GM19239 (cell line): ENCODE measurements at regions not wholly inside any gene's neighbourhood (a gene's known extent, or its start where the extent isn't known, plus 50 kb on each side); places are given as distances from the start of the nearest gene placed in this dataset.
"Not testable (repeated sequence)": the region's sequence is repeated elsewhere in the genome, so short reads cannot be mapped to it uniquely, and the experiment has no call there.

Source experiments
- DNase-seq: peaks from one replicate; pipeline ENCODE4 v3.0.0; 2011; ENCODE audit warnings: low spot score; ENCODE audit not compliant: insufficient read length
- FAIRE-seq: peaks from 2 replicates; lab custom pipeline; 2011; peaks lifted over from hg19 to GRCh38; lab: Jason Lieb, UNC

GRCh38 chr2:57444752-57445430 is 601.7 kb upstream of the VRK2 start:
- DNase-seq (no peak), FAIRE-seq (no peak)

DNA sequence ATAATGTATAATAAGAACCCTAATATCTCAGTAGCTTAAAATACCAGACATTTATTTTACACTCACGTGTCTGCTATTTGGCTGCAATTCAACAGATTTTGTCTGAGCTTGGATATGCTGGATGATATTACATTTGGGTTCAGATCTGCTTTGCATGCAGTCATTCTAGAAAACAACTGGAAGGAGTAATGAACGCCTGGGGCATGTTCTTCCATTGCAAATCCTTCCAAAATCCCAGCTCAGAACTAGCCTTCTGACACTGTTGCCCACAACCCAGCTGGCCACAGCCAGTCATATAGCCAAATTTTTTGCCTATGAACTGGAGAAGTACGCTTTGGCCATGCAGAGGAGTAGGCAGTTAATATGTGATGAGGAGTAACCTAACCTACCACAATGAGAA is 597.8 kb upstream of the VRK2 start:
- DNase-seq (no peak), FAIRE-seq (no peak)

DNA sequence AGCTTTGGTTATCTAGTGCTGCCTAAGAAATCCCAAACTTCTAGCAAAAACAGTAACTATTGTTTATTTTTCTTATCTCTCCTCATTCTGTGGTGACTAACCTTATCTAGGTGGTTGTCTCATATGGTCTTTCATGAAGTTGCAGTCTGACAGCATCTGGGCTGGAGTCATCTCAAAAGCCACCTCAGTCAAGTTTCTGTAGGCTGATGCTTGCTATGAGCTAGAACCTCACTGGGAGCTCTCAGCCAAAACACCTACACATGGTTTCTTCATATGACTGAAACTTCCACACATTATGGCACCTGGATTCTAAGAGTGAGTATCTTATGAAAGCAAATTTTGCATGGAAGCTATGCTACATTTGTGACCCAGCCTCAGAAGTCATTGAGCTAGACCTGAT is 596.4 kb upstream of the VRK2 start:
- FAIRE-seq (no peak), DNase-seq (no peak)

- DNase-seq (no peak), FAIRE-seq (no peak)
Measured at GRCh38 chr2:57452634-57453033, 594.0 kb upstream of the VRK2 start.

DNA sequence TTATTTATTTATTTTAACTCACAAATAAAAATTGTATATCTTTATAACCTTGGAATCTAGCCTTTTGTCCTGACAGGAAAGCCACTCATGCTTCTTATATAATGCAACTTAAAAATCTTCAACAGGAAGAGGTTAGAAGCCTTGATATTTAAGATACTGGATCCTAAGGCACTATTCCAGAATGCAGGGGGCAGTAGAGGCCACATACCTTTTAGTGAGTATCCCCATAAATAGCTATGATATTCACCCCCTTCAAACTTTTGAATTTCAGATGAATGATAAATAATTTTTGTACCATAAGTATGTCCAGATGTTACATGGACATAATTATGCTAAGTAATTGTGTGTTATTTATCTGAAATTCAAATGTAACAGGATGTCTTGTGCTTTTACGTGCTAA is 592.7 kb upstream of the VRK2 start:
- DNase-seq: no peak

GRCh38 chr2:57460396-57461276 is 586.0 kb upstream of the VRK2 start:
- no peak for DNase-seq
- FAIRE-seq: no peak

More for the DNA sequence above, 592.7 kb upstream of the VRK2 start:
- FAIRE-seq: no peak

- FAIRE-seq (no peak), DNase-seq (no peak)
Measured at GRCh38 chr2:57461624-57462023, 585.0 kb upstream of the VRK2 start.

GRCh38 chr2:57465067-57465466 is 581.5 kb upstream of the VRK2 start:
- FAIRE-seq (no peak), DNase-seq (no peak)

DNA sequence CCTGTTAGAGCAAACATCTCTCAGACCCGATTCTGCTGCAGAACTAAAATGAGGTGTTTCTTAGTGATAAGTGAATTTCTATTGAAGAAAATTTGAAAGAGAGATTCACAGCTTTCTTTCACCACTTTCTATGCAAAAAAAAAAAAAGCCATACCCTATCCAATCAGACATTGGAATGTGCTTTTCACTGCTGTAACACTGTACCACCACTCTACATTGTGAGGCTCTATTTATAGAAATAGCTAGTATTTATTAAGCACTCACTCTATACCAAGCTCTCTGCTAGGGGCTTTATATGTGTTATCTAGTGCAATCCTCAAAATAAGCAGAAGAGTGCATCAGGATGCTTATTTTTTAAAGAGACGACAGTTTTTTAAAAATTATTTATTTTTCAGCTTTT is 580.6 kb upstream of the VRK2 start:
- FAIRE-seq (no peak), DNase-seq (no peak)

- DNase-seq (no peak), FAIRE-seq (no peak)
Measured at GRCh38 chr2:57475391-57475790, 571.2 kb upstream of the VRK2 start.

- DNase-seq (no peak), FAIRE-seq (no peak)
Measured at GRCh38 chr2:57479981-57480380, 566.6 kb upstream of the VRK2 start.

DNA sequence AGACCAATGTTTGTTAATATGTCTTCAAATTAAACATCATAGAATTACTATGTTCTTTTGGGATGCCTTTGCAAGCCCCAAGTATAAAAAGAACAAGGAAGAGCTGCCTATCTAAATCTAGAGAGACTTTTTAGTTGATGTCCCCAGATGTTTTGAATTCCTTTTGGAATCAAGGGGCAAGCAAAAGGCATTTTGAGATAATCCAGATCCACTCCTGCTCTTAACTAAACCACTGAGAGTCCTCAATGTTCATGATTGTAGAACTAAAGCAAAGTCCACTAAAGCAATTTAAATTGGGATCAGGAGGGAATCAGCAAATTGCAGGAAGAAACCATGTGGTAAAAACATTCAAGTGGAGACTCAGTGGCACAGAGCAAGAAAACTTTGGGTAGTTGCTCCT is 558.5 kb upstream of the VRK2 start:
- DNase-seq (no peak), FAIRE-seq (no peak)

DNA sequence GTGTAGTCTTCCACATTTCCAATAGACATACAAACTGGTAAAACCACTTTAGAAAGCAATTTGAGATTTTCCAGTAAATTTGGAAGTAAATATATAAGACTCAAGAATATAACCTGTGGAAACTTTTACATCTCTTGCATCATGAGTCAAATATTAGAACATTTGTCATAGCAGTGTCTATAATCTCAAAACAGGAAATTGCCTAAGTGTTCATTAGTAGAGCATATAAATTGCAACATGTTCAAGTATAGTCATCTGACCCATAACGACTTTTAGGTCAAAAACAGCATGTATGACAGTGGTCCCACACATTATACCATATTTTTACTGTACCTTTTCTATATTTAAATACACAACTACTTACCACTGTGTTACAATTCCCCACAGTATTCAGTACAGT is 555.9 kb upstream of the VRK2 start:
- DNase-seq: no peak
- no peak for FAIRE-seq

DNA sequence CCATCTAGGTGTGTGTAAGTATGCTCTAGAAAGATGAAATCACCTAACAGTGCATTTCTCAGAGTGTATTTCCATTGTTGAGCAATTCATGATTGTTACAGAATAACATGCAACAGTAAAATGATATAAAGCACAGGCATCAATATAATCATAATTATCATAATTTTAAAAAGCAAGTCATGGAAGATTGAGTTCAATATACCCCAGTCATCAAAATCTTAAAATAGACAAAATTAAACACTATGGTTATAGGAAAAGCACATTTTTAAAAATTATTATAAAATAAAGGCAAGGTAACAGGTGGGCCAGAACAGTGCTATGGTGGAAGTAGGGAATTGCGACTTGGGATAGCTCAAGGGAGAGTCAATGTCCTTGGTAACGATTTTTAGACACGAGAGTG is 555.4 kb upstream of the VRK2 start:
- no peak for FAIRE-seq
- DNase-seq: no peak

GRCh38 chr2:57493966-57494365 is 552.6 kb upstream of the VRK2 start:
- FAIRE-seq, DNase-seq: not testable (repeated sequence)

GRCh38 chr2:57497489-57498096 is 549.0 kb upstream of the VRK2 start:
- peak; percentile 83 for FAIRE-seq

GRCh38 chr2:57504787-57505186 is 541.8 kb upstream of the VRK2 start:
- no peak for FAIRE-seq
- DNase-seq: no peak

More at GRCh38 chr2:57497489-57498096, 549.0 kb upstream of the VRK2 start:
- DNase-seq: peak; percentile 2

DNA sequence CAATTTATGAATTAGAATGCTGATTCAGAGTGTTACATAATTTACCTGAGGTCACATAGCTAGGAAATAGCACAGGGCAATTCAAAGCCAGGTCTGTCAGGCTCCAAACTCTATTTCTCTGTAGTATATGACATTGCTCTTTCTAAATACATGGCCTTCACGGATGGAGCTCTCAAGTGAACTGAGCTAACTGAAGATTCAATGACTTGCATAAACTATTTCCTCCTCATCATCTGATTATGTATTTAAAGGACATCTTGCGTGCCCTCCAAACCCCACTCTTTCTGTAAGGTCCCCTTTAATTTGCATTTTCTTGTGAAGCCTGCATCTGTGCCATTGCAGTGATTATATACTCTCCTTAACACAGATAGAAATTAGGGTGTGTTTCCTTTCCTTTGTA is 537.4 kb upstream of the VRK2 start:
- FAIRE-seq: no peak
- DNase-seq: no peak

- DNase-seq (no peak), FAIRE-seq (no peak)
Measured at GRCh38 chr2:57510704-57511103, 535.9 kb upstream of the VRK2 start.

- FAIRE-seq: no peak
- no peak for DNase-seq
Measured at GRCh38 chr2:57515366-57515765, 531.2 kb upstream of the VRK2 start.

GRCh38 chr2:57516698-57517340 is 529.8 kb upstream of the VRK2 start:
- FAIRE-seq (peak; percentile 76), DNase-seq (peak; percentile 10)
